ENCODE measurements at regions not wholly inside any gene's neighbourhood (a gene's known extent, or its start where the extent isn't known, plus 50 kb on each side); places are given as distances from the start of the nearest gene placed in this dataset.
A peak's percentile ranks its signal among the peaks of the same experiment; 100 is the strongest.

DNA sequence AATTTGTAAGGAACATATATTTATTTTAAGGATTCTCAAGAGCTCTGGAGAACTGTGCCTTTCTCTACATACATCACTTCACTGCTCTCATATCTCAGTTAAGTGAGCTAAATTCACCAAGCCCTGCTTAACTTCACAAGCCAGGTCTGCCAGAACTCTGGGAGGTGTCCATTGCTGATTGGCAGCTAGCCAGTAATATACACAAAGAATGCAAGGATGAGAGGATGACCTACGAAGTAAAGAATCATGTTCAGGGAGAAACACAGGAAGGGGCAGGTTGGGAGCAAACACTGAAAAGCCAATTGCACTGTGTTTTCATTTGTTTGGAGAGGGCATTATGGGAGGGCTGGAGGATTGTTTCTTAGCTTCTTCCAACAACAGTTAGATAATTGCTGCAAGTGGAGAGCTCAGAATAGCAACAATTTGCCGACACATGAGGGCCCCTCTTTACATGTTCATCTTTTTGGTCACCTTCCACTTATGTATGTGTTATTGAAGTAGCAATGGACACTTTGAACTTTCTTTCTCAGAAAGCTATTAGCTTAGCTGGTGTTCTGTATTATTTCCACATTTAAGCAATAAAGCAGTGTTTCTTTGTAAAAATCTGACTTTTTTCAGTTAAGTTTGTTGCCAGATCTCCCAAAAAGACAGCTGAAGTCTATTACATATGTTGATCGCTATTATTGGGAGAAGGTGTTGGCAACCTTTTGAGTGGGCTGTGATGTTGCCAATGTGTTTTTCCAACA is 254.8 kb downstream of the LTN1 start:
- in situ Hi-C loops (cut with MboI; ENCODE audit: low pct_unique_long_range_greater_than_20kb in 2 of 9, low sequenced_read_pairs in 9 of 9, unreplicated experiment in 9 of 9), result loop anchor here in 7 of 9 experiments (10.0 to 25.0 kb wide), 7 partner anchors 226 to 1901 kb away; partner anchors contain the start of gene ADAMTS1 (in 3 of the 7)
- 0 to 100% (median 91%) methylated on average over 1 to 3 of the region's 3 CpGs for WGBS, 10 experiments
- Histone ChIP-seq H3K4me1 (replicated peaks in 1 of 2) (peaks cover 2 to 9% of the 10 kb centered on the region in 2 donors), H3K4me3 (no peak overlapping the region), H3K27ac (no peak overlapping the region)
- ATAC-seq (replicated peaks in 6 of 8), result peak in 4 of 8 experiments; percentile 20 to 65 (median 36)

DNA sequence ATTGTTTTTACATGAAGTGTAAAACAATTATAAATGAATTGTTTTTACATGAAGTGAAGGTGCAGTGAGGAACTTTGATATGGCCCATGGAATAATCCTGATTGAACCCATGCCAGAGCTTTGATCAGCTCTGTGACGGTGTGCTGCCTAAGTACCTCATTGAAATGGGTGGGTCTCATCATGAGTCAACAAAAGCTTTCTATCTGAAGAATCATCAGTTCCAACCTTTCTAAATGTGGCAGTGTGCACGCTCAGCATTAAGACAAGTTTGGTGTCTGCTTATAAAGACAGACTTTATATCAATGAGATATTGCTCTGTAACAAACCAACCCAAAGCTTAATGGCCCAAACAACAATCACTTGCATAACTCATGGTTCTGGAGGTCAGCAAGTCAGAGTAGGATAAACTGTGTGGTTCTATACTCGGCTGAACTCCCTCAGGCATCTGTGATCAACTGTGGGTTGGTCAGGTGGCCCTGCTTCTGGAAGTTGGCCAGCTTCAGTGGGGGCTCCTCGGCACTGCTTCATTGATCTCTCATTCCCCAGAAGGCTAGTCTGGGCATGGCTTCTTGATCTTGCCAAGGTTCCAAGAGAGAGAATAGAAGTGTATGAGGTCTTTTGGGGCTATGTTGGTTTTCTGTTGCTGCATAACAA is 258.0 kb downstream of the LTN1 start:
- Histone ChIP-seq H3K4me3 (no peak overlapping the region), H3K4me1 (replicated peaks in 1 of 2) (peaks cover 2 to 9% of the 10 kb centered on the region in 2 donors), H3K27ac (no peak overlapping the region)
- in situ Hi-C loops (cut with MboI; ENCODE audit: low pct_unique_long_range_greater_than_20kb in 2 of 9, low sequenced_read_pairs in 9 of 9, unreplicated experiment in 9 of 9), result loop anchor here in 7 of 9 experiments (10.0 to 25.0 kb wide), 7 partner anchors 222 to 1897 kb away; partner anchors contain the start of gene ADAMTS1 (in 3 of the 7)
- ATAC-seq (replicated peaks in 6 of 8), result peak in 1 of 8 experiments; percentile 43
- WGBS, 10 experiments, result 50 to 100% (median 81%) methylated on average over 1 to 4 of the region's 4 CpGs; no CpG with 5 or more reads in 2 of the 10 experiments

DNA sequence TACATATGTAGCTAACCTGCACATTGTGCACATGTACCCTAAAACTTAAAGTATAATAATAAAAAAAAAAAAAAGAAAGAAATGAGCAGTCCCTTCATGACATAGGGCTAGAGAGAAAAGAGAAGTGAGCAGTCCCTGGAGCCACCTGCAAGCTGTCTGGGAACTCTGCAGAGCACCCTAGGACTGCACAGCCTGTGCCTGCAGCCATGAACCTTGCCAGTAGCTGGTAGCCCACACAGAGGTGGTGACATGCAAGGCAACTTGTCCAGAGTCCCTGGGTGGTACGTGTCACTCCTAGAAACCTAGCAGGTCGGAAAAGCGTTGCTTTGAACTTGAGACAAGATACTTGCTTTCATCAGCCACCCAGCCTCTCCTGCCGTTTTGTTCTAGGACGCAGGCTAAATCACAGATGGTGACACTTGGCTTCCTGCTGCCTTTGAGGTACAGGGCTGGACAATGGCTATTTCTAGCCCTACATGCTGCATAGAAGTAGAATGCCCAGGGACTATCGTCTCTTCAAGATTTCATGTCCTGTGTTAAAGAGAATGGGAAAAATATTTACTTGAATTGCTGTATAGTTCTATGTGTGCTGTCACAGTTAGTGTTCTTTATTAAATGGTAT is 260.9 kb downstream of the LTN1 start:
- ATAC-seq (replicated peaks in 6 of 8), result no peak
- no peak overlapping the region for H3K27ac ChIP-seq
- in situ Hi-C loops (cut with MboI; ENCODE audit: low pct_unique_long_range_greater_than_20kb in 2 of 9, low sequenced_read_pairs in 9 of 9, unreplicated experiment in 9 of 9), result loop anchor here in 7 of 9 experiments (10.0 to 25.0 kb wide), 7 partner anchors 220 to 1895 kb away; partner anchors contain the start of gene ADAMTS1 (in 3 of the 7)
- WGBS, 10 experiments, result 67 to 100% (median 83%) methylated on average over 1 to 5 of the region's 6 CpGs; no CpG with 5 or more reads in 2 of the 10 experiments
- H3K4me3 ChIP-seq, result no peak overlapping the region
- H3K4me1 ChIP-seq (replicated peaks in 1 of 2), result no peaks in the 10 kb centered on the region

DNA sequence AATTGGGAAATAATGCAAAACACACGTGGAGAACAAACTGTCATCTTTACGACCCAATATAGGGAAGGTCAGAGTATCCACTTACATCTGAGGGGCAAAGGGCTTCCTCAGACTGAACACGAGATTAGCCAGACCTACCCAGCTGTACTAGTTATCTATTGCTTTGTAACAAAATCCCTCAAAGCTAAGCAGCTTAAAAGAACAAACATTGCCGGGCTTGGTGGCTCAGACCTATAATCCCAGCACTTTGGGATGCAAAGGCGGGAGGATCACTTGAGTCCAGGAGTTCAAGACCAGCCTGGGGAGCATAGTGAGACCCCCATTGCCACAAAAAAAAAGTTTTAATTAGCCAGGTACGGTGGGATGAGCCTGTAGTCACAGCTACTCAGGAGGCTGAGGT is 262.8 kb downstream of the LTN1 start:
- no peaks in the 10 kb centered on the region for H3K4me1 ChIP-seq (replicated peaks in 1 of 2)
- WGBS, 10 experiments, result 44 to 100% (median 87%) methylated on average over 1 to 5 of the region's 6 CpGs; no CpG with 5 or more reads in 2 of the 10 experiments
- in situ Hi-C loops (cut with MboI; ENCODE audit: low pct_unique_long_range_greater_than_20kb in 2 of 9, low sequenced_read_pairs in 9 of 9, unreplicated experiment in 9 of 9), result loop anchor here in 7 of 9 experiments (10.0 to 25.0 kb wide), 7 partner anchors 218 to 1893 kb away; partner anchors contain the start of gene ADAMTS1 (in 3 of the 7)
- no peak for ATAC-seq (replicated peaks in 6 of 8)
- no peak overlapping the region for H3K27ac ChIP-seq
- no peak overlapping the region for H3K4me3 ChIP-seq

DNA sequence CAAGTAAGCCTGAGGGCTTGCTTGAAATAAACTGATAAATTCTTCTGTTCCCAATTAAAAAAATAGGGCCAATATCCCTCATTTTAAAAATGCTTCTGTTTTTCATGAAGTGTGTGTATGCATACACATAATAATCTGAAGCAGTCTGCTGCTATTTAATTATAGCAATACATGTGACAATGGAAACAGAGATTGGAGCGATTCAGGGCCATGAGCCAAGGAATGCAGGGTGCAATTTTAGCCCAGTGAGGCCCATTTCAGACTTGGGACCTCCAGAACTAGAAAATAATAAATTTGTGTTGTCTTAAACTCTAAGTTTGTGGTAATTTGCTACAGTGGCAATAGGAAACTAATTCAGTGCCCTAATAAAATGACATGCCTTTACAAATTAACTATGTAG is 264.9 kb downstream of the LTN1 start:
- in situ Hi-C loops (cut with MboI; ENCODE audit: low pct_unique_long_range_greater_than_20kb in 2 of 9, low sequenced_read_pairs in 9 of 9, unreplicated experiment in 9 of 9), result loop anchor here in 7 of 9 experiments (25.0 kb wide), 6 partner anchors 216 to 1891 kb away; partner anchors contain the start of gene ADAMTS1 (in 2 of the 7)
- Histone ChIP-seq H3K4me3 (no peak overlapping the region), H3K4me1 (replicated peaks in 1 of 2) (no peaks in the 10 kb centered on the region), H3K27ac (no peak overlapping the region)
- ATAC-seq (replicated peaks in 6 of 8), result no peak
- 22 to 80% (median 71%) methylated on average over 1 of the region's 1 CpG; no CpG with 5 or more reads in 7 of the 10 experiments for WGBS, 10 experiments

DNA sequence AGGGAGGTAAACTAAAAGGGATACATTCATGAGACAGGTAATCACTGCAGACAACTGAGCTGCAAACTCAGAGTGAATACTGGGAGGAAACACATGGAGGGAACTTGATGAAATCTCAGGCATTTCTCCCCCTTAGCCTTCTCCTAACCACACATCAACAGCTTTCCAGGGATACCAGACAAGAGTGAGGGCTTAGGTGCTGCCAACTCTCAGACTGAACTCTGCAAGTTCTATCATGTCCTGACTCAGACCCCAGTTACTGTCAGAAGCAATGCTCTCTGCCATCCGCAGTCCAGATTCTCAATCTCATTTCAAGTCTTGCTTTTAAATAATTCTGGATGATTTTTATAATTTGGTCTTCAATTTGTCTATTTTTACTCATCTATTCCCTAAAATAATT is 267.3 kb downstream of the LTN1 start:
- in situ Hi-C loops (cut with MboI; ENCODE audit: low pct_unique_long_range_greater_than_20kb in 2 of 9, low sequenced_read_pairs in 9 of 9, unreplicated experiment in 9 of 9), result loop anchor here in 7 of 9 experiments (25.0 kb wide), 6 partner anchors 213 to 1888 kb away; partner anchors contain the start of gene ADAMTS1 (in 2 of the 7)
- no peaks in the 10 kb centered on the region for H3K4me1 ChIP-seq (replicated peaks in 1 of 2)
- no peak for ATAC-seq (replicated peaks in 6 of 8)
- H3K4me3 ChIP-seq, result no peak overlapping the region
- H3K27ac ChIP-seq, result no peak overlapping the region
- WGBS, 10 experiments, result 90 to 100% (median 100%) methylated on average over 1 of the region's 1 CpG; no CpG with 5 or more reads in 3 of the 10 experiments

DNA sequence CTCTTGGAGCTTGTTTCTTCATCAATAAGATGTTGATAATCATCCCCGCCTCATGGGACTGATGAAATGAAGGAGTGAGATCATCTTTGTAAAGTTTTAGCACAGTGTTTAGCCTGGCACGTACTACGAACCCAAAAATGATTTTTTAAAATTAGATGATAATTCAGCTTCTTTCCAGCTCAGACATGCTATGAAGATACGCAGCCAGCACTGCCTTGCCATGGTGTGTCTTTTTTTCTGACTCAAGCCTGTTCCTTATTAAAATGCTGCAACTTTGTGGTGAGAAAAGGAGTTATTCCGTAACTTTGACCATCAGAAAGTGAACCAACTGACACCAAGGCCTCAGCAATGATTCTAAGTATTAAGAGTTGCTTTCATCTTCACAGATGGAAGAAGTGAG is 269.0 kb downstream of the LTN1 start:
- no peak for ATAC-seq (replicated peaks in 6 of 8)
- in situ Hi-C loops (cut with MboI; ENCODE audit: low pct_unique_long_range_greater_than_20kb in 2 of 9, low sequenced_read_pairs in 9 of 9, unreplicated experiment in 9 of 9), result no loop called here
- H3K27ac ChIP-seq, result no peak overlapping the region
- WGBS, 10 experiments, result 54 to 100% (median 88%) methylated on average over 2 to 5 of the region's 5 CpGs
- no peaks in the 10 kb centered on the region for H3K4me1 ChIP-seq (replicated peaks in 1 of 2)
- H3K4me3 ChIP-seq, result no peak overlapping the region

DNA sequence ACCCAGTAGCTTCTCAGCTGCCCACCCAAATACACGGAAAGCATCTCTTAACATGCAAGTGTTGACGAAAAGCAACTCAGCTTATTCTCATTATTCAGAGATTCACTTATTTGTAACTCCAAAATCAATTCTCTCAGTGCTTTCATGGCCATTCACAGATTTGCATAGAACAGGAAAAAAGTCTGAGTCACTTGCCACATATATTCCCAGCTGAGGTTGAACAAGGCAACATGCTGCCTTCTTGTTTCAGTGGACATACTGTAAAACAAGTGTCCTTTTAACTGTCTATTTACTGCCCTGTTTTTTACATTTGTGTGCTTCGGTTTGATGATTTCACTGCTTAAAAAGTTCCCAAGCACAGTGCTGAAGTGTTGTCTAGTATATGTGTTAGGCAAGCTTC is 273.0 kb downstream of the LTN1 start:
- 38 to 94% (median 70%) methylated on average over 1 to 3 of the region's 3 CpGs; no CpG with 5 or more reads in 1 of the 10 experiments for WGBS, 10 experiments
- Histone ChIP-seq H3K27ac (no peak overlapping the region), H3K4me1 (replicated peaks in 1 of 2) (no peaks in the 10 kb centered on the region), H3K4me3 (no peak overlapping the region)
- in situ Hi-C loops (cut with MboI; ENCODE audit: low pct_unique_long_range_greater_than_20kb in 2 of 9, low sequenced_read_pairs in 9 of 9, unreplicated experiment in 9 of 9), result no loop called here
- peak in 2 of 8 experiments; percentile 30 to 83 for ATAC-seq (replicated peaks in 6 of 8)

DNA sequence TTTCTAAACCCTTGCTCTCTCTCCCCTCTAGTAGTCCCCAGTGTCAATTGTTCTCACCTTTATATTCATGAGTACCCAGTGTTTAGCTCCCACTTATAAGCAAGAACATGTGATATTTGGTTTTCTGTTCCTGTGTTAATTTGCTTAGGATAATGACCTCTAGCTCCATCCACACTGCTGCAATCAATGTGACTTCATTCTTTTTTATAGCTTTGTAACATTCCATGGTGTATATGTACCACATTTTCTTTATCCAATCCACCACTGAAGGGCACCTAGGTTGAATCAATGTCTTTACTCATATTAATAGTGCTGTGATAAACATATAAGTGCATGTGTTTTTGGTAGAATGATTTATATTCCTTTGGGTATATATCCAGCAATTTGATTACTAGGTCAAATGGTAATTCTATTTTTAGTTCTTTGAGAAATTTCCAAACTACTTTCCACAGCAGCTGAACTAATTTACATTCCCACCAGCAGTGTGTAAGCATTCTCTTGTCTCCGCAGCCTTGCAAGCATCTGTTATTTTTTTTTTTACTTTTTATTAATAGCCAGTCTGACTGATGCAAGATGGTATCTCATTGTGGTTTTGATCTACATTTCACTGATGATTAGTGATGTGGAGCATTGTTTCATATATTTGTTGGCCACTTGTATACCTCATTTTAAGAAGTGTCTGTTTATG is 277.8 kb downstream of the LTN1 start:
- in situ Hi-C loops (cut with MboI; ENCODE audit: low pct_unique_long_range_greater_than_20kb in 2 of 9, low sequenced_read_pairs in 9 of 9, unreplicated experiment in 9 of 9), result no loop called here
- Histone ChIP-seq H3K4me1 (replicated peaks in 1 of 2) (no peaks in the 10 kb centered on the region), H3K27ac (no peak overlapping the region), H3K4me3 (no peak overlapping the region)
- ATAC-seq (replicated peaks in 6 of 8), result peak in 7 of 8 experiments; percentile 19 to 97 (median 58)
- 9 to 100% (median 56%) methylated on average over 1 of the region's 1 CpG; no CpG with 5 or more reads in 4 of the 10 experiments for WGBS, 10 experiments

DNA sequence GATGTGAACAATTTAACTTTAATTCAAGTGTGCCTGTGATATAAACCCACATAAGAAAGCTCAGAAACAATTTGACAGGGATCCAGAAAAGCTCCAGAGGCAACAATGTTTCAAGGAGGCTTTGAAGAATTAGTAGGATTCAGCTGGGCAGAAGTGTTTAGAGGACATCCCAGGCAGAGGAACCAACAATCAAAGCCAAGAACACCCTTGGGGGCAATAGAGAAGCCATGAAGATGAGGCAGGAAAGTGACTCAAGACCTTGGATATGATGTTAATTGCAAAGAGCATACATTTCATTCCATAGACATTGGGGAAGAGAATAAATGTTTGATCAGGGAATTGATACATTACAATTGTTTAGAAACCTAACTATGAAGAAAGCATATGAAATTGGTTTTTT is 280.3 kb downstream of the LTN1 start:
- Histone ChIP-seq H3K4me1 (replicated peaks in 1 of 2) (no peaks in the 10 kb centered on the region), H3K27ac (no peak overlapping the region), H3K4me3 (no peak overlapping the region)
- in situ Hi-C loops (cut with MboI; ENCODE audit: low pct_unique_long_range_greater_than_20kb in 2 of 9, low sequenced_read_pairs in 9 of 9, unreplicated experiment in 9 of 9), result no loop called here
- ATAC-seq (replicated peaks in 6 of 8), result no peak

DNA sequence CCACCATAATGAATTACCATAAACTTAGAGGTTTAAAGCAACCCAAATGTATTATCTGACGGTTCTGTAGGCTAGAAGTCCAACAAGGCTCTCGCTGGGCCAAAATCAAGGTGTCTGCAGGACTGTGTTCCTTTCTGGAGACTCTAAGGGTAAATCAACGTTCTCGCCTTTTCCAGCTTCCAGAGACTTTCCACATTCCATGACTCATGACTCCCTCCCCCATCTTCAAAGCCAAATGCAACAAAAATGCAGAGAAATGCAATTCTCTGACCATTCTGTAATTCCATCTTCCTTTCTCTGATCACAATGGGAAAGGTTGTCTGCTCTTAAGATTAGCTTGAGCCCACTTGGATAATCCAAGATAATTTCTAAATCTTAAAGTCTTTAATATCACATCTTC is 287.1 kb downstream of the LTN1 start:
- Histone ChIP-seq H3K4me3 (no peak overlapping the region), H3K4me1 (replicated peaks in 1 of 2) (no peaks in the 10 kb centered on the region), H3K27ac (no peak overlapping the region)
- in situ Hi-C loops (cut with MboI; ENCODE audit: low pct_unique_long_range_greater_than_20kb in 2 of 9, low sequenced_read_pairs in 9 of 9, unreplicated experiment in 9 of 9), result no loop called here
- 57 to 100% (median 82%) methylated on average over 2 to 4 of the region's 4 CpGs; no CpG with 5 or more reads in 2 of the 10 experiments for WGBS, 10 experiments
- ATAC-seq (replicated peaks in 6 of 8), result no peak

DNA sequence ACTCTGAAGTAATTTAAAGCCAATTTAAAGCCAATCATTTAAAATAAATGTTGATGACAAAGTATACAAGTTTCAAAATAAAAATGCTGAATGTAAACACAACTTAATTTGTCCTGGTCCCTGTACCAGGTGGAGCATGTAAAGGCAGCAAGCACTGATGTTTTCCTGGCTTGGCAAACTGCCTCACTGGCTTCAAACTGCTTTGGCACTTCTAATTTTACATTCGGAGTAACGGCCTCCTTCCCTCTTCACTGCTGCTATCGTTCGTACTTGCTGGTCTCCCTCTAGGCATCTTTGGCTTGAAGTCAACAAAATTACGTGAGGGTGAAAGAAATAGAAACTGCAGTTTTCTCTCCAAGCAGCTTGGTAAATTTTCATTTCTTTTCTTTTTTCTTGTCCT is 287.9 kb downstream of the LTN1 start:
- in situ Hi-C loops (cut with MboI; ENCODE audit: low pct_unique_long_range_greater_than_20kb in 2 of 9, low sequenced_read_pairs in 9 of 9, unreplicated experiment in 9 of 9), result no loop called here

More for the DNA sequence above, 287.9 kb downstream of the LTN1 start:
- no peak for ATAC-seq (replicated peaks in 6 of 8)
- WGBS, 10 experiments, result 26 to 100% (median 81%) methylated on average over 1 to 5 of the region's 5 CpGs
- H3K4me3 ChIP-seq, result no peak overlapping the region
- H3K4me1 ChIP-seq (replicated peaks in 1 of 2), result no peaks in the 10 kb centered on the region
- H3K27ac ChIP-seq, result no peak overlapping the region

Measured in motor neuron (in vitro differentiated cells).